ENCODE measurements at regions not wholly inside any gene's neighbourhood (a gene's known extent, or its start where the extent isn't known, plus 50 kb on each side); places are given as distances from the start of the nearest gene placed in this dataset.

GRCh38 chr11:11043721-11044120 is 185.9 kb upstream of the ZBED5 start:
- no peak for DNase-seq (ENCODE audit: extremely low spot score in 2 of 2)
- Histone ChIP-seq H3K4me1 (peaks cover 22% of the 10 kb centered on the region), H3K27ac (no peak overlapping the region), H3K27me3 (no peaks in the 10 kb centered on the region), H3K36me3 (no peaks in the 10 kb centered on the region), H3K4me3 (no peak overlapping the region), H3K9me3 (no peaks in the 10 kb centered on the region)
- intact Hi-C loops (cut with DNase I), result loop anchor here (5.0 to 10.0 kb wide), 2 partner anchors 111 to 999 kb away; no protein-coding TSS in a partner anchor
- TF ChIP-seq CTCF (IDR thresholded peaks at IDR 0.05) (no peak), POLR2A (IDR thresholded peaks at IDR 0.05) (no peak), POLR2AphosphoS5 (IDR thresholded peaks at IDR 0.05; ENCODE audit: insufficient read depth in 1 of 2, low read depth in 1 of 2) (no peak)

GRCh38 chr11:11039208-11039965 is 181.5 kb upstream of the ZBED5 start:
- intact Hi-C loops (cut with DNase I), result no loop called here
- H3K27ac ChIP-seq, result no peak overlapping the region
- H3K27me3 ChIP-seq, result no peaks in the 10 kb centered on the region
- no peak overlapping the region for H3K4me3 ChIP-seq
- no peak for TF ChIP-seq POLR2AphosphoS5 (IDR thresholded peaks at IDR 0.05; ENCODE audit: insufficient read depth in 1 of 2, low read depth in 1 of 2)
- TF ChIP-seq POLR2A (IDR thresholded peaks at IDR 0.05), result no peak
- no peak for TF ChIP-seq CTCF (IDR thresholded peaks at IDR 0.05)
- no peak for DNase-seq (ENCODE audit: extremely low spot score in 2 of 2)
- H3K4me1 ChIP-seq, result peaks cover 33% of the 10 kb centered on the region
- no peaks in the 10 kb centered on the region for H3K9me3 ChIP-seq
- H3K36me3 ChIP-seq, result no peaks in the 10 kb centered on the region

- peak overlapping the region; percentile 3 for H3K27ac ChIP-seq
- intact Hi-C loops (cut with DNase I), result no loop called here
Measured at GRCh38 chr11:11038782-11039181, 180.9 kb upstream of the ZBED5 start.

DNA sequence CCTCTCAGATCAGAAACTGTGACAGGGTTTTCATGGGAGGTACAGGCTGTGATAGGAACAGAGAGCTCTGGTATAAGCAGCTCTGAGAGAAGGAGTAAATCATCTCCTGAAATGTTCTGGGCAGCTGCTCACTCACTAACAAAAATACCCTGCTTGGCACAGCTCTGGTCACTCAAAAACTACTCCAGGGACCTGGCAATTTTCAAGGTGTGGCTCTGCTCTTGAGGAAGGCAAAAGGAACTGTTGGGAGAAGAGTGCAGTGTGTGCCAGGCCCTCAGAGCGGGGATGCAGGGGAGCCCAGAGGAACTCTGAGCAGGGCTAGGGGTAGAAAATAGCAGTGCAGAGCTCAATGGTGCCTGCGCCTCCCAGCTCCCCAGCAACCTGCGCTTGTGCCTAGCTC is 180.5 kb upstream of the ZBED5 start:
- Histone ChIP-seq H3K36me3 (no peaks in the 10 kb centered on the region), H3K27me3 (no peaks in the 10 kb centered on the region), H3K9me3 (no peaks in the 10 kb centered on the region), H3K4me3 (no peak overlapping the region), H3K4me1 (peaks cover 27% of the 10 kb centered on the region), H3K27ac (peak overlapping the region; percentile 3)
- TF ChIP-seq POLR2A (IDR thresholded peaks at IDR 0.05) (no peak), POLR2AphosphoS5 (IDR thresholded peaks at IDR 0.05; ENCODE audit: insufficient read depth in 1 of 2, low read depth in 1 of 2) (peak in 1 of 2 donors; percentile 29), CTCF (IDR thresholded peaks at IDR 0.05) (no peak)
- DNase-seq (ENCODE audit: extremely low spot score in 2 of 2), result no peak
- intact Hi-C loops (cut with DNase I), result no loop called here

More at GRCh38 chr11:11038782-11039181, 180.9 kb upstream of the ZBED5 start:
- H3K9me3 ChIP-seq, result no peaks in the 10 kb centered on the region
- peaks cover 27% of the 10 kb centered on the region for H3K4me1 ChIP-seq
- no peak for DNase-seq (ENCODE audit: extremely low spot score in 2 of 2)
- H3K36me3 ChIP-seq, result no peaks in the 10 kb centered on the region
- no peak overlapping the region for H3K4me3 ChIP-seq
- no peaks in the 10 kb centered on the region for H3K27me3 ChIP-seq
- TF ChIP-seq POLR2A (IDR thresholded peaks at IDR 0.05) (no peak), POLR2AphosphoS5 (IDR thresholded peaks at IDR 0.05; ENCODE audit: insufficient read depth in 1 of 2, low read depth in 1 of 2) (no peak), CTCF (IDR thresholded peaks at IDR 0.05) (no peak)

Measured in vagina (tissue), 2 donors.